Sigmoid colon (tissue), 3 donors: ENCODE measurements at regions not wholly inside any gene's neighbourhood (a gene's known extent, or its start where the extent isn't known, plus 50 kb on each side); places are given as distances from the start of the nearest gene placed in this dataset.

Experiments
- POLR2A ChIP-seq, 2 donors: fragments of 450-650 bp; IDR thresholded peaks; one replicate each; pipeline ENCODE4 v1.6.1; 2016; ENCODE audit warnings: antibody characterized with exemption in 2 of 2, mild to moderate bottlenecking in 2 of 2, moderate library complexity in 2 of 2
- TF ChIP-seq, protein P1 (sequence below), 4 experiments: fragments of 450-650 bp in 3 of 4; fragments of 200-600 bp in 1 of 4; IDR thresholded peaks; one replicate each; pipeline ENCODE4 v1.5.1; 2016 to 2019; ENCODE audit warnings: antibody characterized with exemption in 4 of 4, mild to moderate bottlenecking in 3 of 4, moderate library complexity in 2 of 4

GRCh38 chr3:29189328-29189727, 91.5 kb upstream of the RBMS3 start:
- TF ChIP-seq POLR2A (IDR thresholded peaks at IDR 0.05) = no peak
- TF ChIP-seq, protein P1, sequence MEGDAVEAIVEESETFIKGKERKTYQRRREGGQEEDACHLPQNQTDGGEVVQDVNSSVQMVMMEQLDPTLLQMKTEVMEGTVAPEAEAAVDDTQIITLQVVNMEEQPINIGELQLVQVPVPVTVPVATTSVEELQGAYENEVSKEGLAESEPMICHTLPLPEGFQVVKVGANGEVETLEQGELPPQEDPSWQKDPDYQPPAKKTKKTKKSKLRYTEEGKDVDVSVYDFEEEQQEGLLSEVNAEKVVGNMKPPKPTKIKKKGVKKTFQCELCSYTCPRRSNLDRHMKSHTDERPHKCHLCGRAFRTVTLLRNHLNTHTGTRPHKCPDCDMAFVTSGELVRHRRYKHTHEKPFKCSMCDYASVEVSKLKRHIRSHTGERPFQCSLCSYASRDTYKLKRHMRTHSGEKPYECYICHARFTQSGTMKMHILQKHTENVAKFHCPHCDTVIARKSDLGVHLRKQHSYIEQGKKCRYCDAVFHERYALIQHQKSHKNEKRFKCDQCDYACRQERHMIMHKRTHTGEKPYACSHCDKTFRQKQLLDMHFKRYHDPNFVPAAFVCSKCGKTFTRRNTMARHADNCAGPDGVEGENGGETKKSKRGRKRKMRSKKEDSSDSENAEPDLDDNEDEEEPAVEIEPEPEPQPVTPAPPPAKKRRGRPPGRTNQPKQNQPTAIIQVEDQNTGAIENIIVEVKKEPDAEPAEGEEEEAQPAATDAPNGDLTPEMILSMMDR (IDR thresholded peaks at IDR 0.05) = no peak
